IMR-90 (cell line): ENCODE measurements at regions not wholly inside any gene's neighbourhood (a gene's known extent, or its start where the extent isn't known, plus 50 kb on each side); places are given as distances from the start of the nearest gene placed in this dataset.

Source experiments
- ATAC-seq: fragments of 200-7000 bp; cut with Tn5 transposase; 2 replicates; pipeline ENCODE4 v1.9.1; 2020; ENCODE audit warnings: low read depth, mild to moderate bottlenecking, moderate library complexity
- BruUV-seq: library from RNA; stranded (reverse); fragments of 400-500 nt; replicated peaks from 2 replicates; lab custom pipeline; 2021; lab: Mats Ljungman, UMichigan
- CTCF ChIA-PET: fragments of 300-600 bp; formaldehyde crosslinking; extraction: SDS; loops from one replicate; lab custom pipeline; 2021; ENCODE audit warnings: antibody characterized with exemption; lab: Yijun Ruan, JAX
- POLR2A ChIA-PET: fragments of 300-600 bp; sonication (Branson Sonifier 250); formaldehyde crosslinking; loops from one replicate; lab custom pipeline; 2022; ENCODE audit warnings: antibody characterized with exemption; ENCODE audit not compliant: unreplicated experiment; lab: Charles Lee
- DNase-seq: peaks from one replicate; pipeline ENCODE4 v3.0.0; 2013
- H2AFZ ChIP-seq: replicated peaks from 2 replicates; pipeline ENCODE3; 2013; ENCODE audit warnings: low read length, mild to moderate bottlenecking; ENCODE audit not compliant: poor library complexity
- H2AK5ac ChIP-seq: 2 replicates; pipeline ENCODE4 v1.6.1; 2013; ENCODE audit warnings: low read depth, low read length, inconsistent platforms
- H2AK9ac ChIP-seq: replicated peaks from 2 replicates; pipeline ENCODE3; 2013; ENCODE audit warnings: mild to moderate bottlenecking, low read depth, low read length, moderate library complexity; ENCODE audit not compliant: poor library complexity
- H2BK120ac ChIP-seq: 2 replicates; pipeline ENCODE4 v1.6.1; 2013; ENCODE audit warnings: low read depth, low read length, inconsistent platforms
- H2BK15ac ChIP-seq: 3 replicates; pipeline ENCODE4 v1.6.1; 2013; ENCODE audit warnings: low read depth, low read length, inconsistent platforms
- H2BK20ac ChIP-seq: 2 replicates; pipeline ENCODE4 v1.6.1; 2013; ENCODE audit warnings: low read depth, mild to moderate bottlenecking, inconsistent platforms, low read length, moderate library complexity
- H2BK5ac ChIP-seq: 2 replicates; pipeline ENCODE4 v1.6.1; 2013; ENCODE audit warnings: mild to moderate bottlenecking, low read depth, low read length, inconsistent platforms; ENCODE audit not compliant: poor library complexity, severe bottlenecking
- H3K14ac ChIP-seq: replicated peaks from 2 replicates; pipeline ENCODE4 v1.6.1; 2013; ENCODE audit warnings: low read depth, low read length, inconsistent platforms
- H3K18ac ChIP-seq: 2 replicates; pipeline ENCODE4 v1.6.1; 2013; ENCODE audit warnings: low read depth, low read length, control low read depth
- H3K23ac ChIP-seq: 2 replicates; pipeline ENCODE4 v1.6.1; 2013; ENCODE audit warnings: low read depth, low read length, inconsistent platforms
- H3K27ac ChIP-seq: 2 replicates; pipeline ENCODE4 v1.5.1; 2013; ENCODE audit warnings: mild to moderate bottlenecking, control low read depth, low read length; ENCODE audit not compliant: insufficient read depth
- H3K27me3 ChIP-seq: 2 replicates; pipeline ENCODE4 v1.6.1; 2013; ENCODE audit warnings: low read length; ENCODE audit not compliant: control insufficient read depth, insufficient read depth
- H3K36me3 ChIP-seq: 2 replicates; pipeline ENCODE4 v1.6.1; 2013; ENCODE audit warnings: low read length, mixed read lengths; ENCODE audit not compliant: control insufficient read depth, insufficient read depth
- H3K4ac ChIP-seq: 2 replicates; pipeline ENCODE4 v1.6.1; 2013; ENCODE audit warnings: low read depth, low read length, inconsistent platforms
- H3K4me1 ChIP-seq: 2 replicates; pipeline ENCODE4 v1.6.1; 2013; ENCODE audit warnings: low read length, mixed read lengths; ENCODE audit not compliant: control insufficient read depth, insufficient read depth
- H3K4me2 ChIP-seq: 2 replicates; pipeline ENCODE4 v1.6.1; 2013; ENCODE audit warnings: low read depth, mild to moderate bottlenecking, control low read depth, low read length, moderate library complexity
- H3K4me3 ChIP-seq: 2 replicates; pipeline ENCODE4 v1.5.1; 2013; ENCODE audit warnings: low read depth, mild to moderate bottlenecking, control low read depth, low read length, moderate library complexity; ENCODE audit not compliant: insufficient read depth
- H3K56ac ChIP-seq: 2 replicates; pipeline ENCODE4 v1.6.1; 2013; ENCODE audit warnings: low read length, inconsistent platforms; ENCODE audit not compliant: insufficient read depth; ENCODE audit errors: extremely low read depth
- H3K79me1 ChIP-seq, 2 experiments: 2 replicates each; pipeline ENCODE4 v1.6.1; 2013; ENCODE audit warnings: low read length in 2 of 2, inconsistent platforms in 1 of 2, low read depth in 1 of 2
- H3K9ac ChIP-seq: 2 replicates; pipeline ENCODE4 v1.6.1; 2013; ENCODE audit warnings: low read depth, low read length, control low read depth
- H3K9me1 ChIP-seq: 2 replicates; pipeline ENCODE4 v1.6.1; 2013; ENCODE audit warnings: low read length, inconsistent platforms; ENCODE audit not compliant: insufficient read depth
- H3K9me3 ChIP-seq: 2 replicates; pipeline ENCODE4 v1.6.1; 2013; ENCODE audit warnings: low read length; ENCODE audit not compliant: control insufficient read depth, insufficient read depth
- H4K20me1 ChIP-seq: 2 replicates; pipeline ENCODE4 v1.6.1; 2013; ENCODE audit warnings: low read length, inconsistent platforms; ENCODE audit not compliant: insufficient read depth
- H4K5ac ChIP-seq: 2 replicates; pipeline ENCODE4 v1.6.1; 2013; ENCODE audit warnings: mild to moderate bottlenecking, low read depth, low read length, control low read depth
- H4K8ac ChIP-seq, 2 experiments: 2 replicates each; pipeline ENCODE4 v1.6.1; 2013; ENCODE audit warnings: low read depth in 2 of 2, low read length in 2 of 2, control low read depth in 1 of 2, inconsistent platforms in 1 of 2
- H4K91ac ChIP-seq: 2 replicates; pipeline ENCODE4 v1.6.1; 2013; ENCODE audit warnings: low read depth, low read length, inconsistent platforms; ENCODE audit not compliant: insufficient read depth
- BHLHE40 ChIP-seq: fragments of 150-350 bp; IDR thresholded peaks from 2 replicates; pipeline ENCODE4 v1.6.1; 2016; ENCODE audit warnings: mild to moderate bottlenecking, low read depth, low read length
- CEBPB ChIP-seq: IDR thresholded peaks from 2 replicates; pipeline ENCODE4 v1.6.1; 2012; ENCODE audit warnings: low read depth, low read length, improper control_type of control experiment
- MAZ ChIP-seq: IDR thresholded peaks from 2 replicates; pipeline ENCODE4 v1.6.1; 2012; ENCODE audit warnings: low read depth, mild to moderate bottlenecking, low read length, improper control_type of control experiment, moderate library complexity, borderline replicate concordance
- MXI1 ChIP-seq: IDR thresholded peaks from 2 replicates; pipeline ENCODE4 v1.6.1; 2012; ENCODE audit warnings: low read depth, mild to moderate bottlenecking, low read length, moderate library complexity, borderline replicate concordance
- NFE2L2 ChIP-seq: fragments of 150-350 bp; IDR thresholded peaks from 2 replicates; pipeline ENCODE4 v1.6.1; 2016; ENCODE audit warnings: low read depth, mild to moderate bottlenecking, low read length
- POLR2A ChIP-seq: IDR thresholded peaks from 2 replicates; pipeline ENCODE4 v1.6.1; 2012; ENCODE audit warnings: mild to moderate bottlenecking, low read depth, low read length
- RAD21 ChIP-seq: IDR thresholded peaks from 2 replicates; pipeline ENCODE4 v1.6.1; 2012; ENCODE audit warnings: low read length, improper control_type of control experiment
- RCOR1 ChIP-seq: IDR thresholded peaks from 2 replicates; pipeline ENCODE4 v1.6.1; 2012; ENCODE audit warnings: mild to moderate bottlenecking, low read length, improper control_type of control experiment; ENCODE audit not compliant: insufficient replicate concordance
- RFX5 ChIP-seq: IDR thresholded peaks from 2 replicates; pipeline ENCODE4 v1.8.0; 2012; ENCODE audit warnings: low read depth, mild to moderate bottlenecking, low read length, moderate library complexity
- SMC3 ChIP-seq: fragments of 150-350 bp; IDR thresholded peaks from 2 replicates; pipeline ENCODE4 v1.6.1; 2016; ENCODE audit warnings: low read depth, mild to moderate bottlenecking, antibody characterized with exemption, low read length, moderate library complexity
- WGBS, 2 experiments: methylation state at CpG; one replicate each; pipeline versions ENCODE4 v1.1.5 to v1.1.7; 2013; ENCODE audit warnings: missing lambda C conversion rate in 2 of 2; ENCODE audit not compliant: insufficient read length in 1 of 2; ENCODE audit errors: extremely low coverage in 2 of 2; 5-methylcytosine and 5-hydroxymethylcytosine counted together
- dilution Hi-C: fragments of 300-500 bp; cut with HindIII; formaldehyde crosslinking; loops from one replicate; pipeline ENCODE4 v1.14.3; 2018; ENCODE audit warnings: low sequenced_read_pairs; ENCODE audit not compliant: unreplicated experiment
- in situ Hi-C: fragments of 300-500 bp; cut with MboI; formaldehyde crosslinking; loops from 3 replicates; pipeline ENCODE4 v1.14.3; 2019; ENCODE audit warnings: low sequenced_read_pairs, inconsistent platforms, mixed read lengths
- intact Hi-C: fragments of 100-400 bp; cut with micrococcal nuclease; formaldehyde crosslinking; loops from 2 replicates; pipeline ENCODE4 v1.10.0; 2022
- TF ChIP-seq, protein P1 (sequence below): fragments of 150-350 bp; IDR thresholded peaks from 2 replicates; pipeline ENCODE4 v1.6.1; 2016; ENCODE audit warnings: low read depth, mild to moderate bottlenecking, low read length, moderate library complexity, borderline replicate concordance
- TF ChIP-seq, protein P2 (sequence below): fragments of 150-350 bp; IDR thresholded peaks from 2 replicates; pipeline ENCODE4 v1.6.1; 2017; ENCODE audit warnings: mild to moderate bottlenecking, antibody characterized with exemption, low read length, low read depth
- TF ChIP-seq, protein P3 (sequence below): conservative IDR thresholded peaks from 2 replicates; pipeline ENCODE4 v1.5.1; 2012; ENCODE audit warnings: mild to moderate bottlenecking, low read depth, low read length, improper control_type of control experiment

DNA sequence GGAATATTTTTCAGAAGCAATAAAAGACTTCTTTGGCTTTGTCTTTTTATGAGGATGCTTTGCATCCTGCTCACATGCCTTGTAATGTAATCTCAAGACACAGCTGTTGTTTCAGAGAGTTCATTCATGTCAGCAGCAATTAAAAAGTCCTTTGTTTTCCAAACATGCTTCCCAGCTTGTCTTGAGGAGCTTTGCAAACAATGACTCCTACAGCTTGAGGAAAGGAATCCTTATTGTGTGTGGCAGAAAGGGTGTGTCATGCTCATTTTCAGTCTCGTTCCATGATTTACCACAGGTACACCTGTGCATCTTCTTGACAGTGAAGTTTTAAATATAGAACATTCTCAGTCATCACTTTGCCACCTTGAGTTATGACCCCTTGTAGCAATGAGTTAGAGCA is 139.2 kb upstream of the AADAT start:
- Histone ChIP-seq H3K23ac (no peak overlapping the region), H3K27me3 (no peaks in the 10 kb centered on the region), H2BK20ac (no peak overlapping the region), H3K14ac (no peak overlapping the region), H3K56ac (no peak overlapping the region), H4K8ac (no peak overlapping the region), H3K4ac (no peak overlapping the region), H3K18ac (no peak overlapping the region), H3K79me1 (no peaks in the 10 kb centered on the region), H4K91ac (no peak overlapping the region), H3K9me3 (0 out of 2 replicates have a peak, but pooled peaks cover 5% of the 10 kb centered on the region), H3K27ac (no peak overlapping the region), H2AFZ (no peak overlapping the region), H3K36me3 (no peaks in the 10 kb centered on the region), H3K9ac (no peak overlapping the region), H3K9me1 (no peaks in the 10 kb centered on the region), H2AK5ac (no peak overlapping the region), H2BK15ac (no peak overlapping the region), H4K20me1 (no peaks in the 10 kb centered on the region), H4K5ac (no peak overlapping the region), H3K4me1 (no peaks in the 10 kb centered on the region), H2BK5ac (no peak overlapping the region), H2AK9ac (no peak overlapping the region), H2BK120ac (no peak overlapping the region), H3K4me2 (no peak overlapping the region), H3K4me3 (no peak overlapping the region)
- TF ChIP-seq MAZ, result no peak
- TF ChIP-seq POLR2A, result no peak
- no peak for TF ChIP-seq RAD21
- no peak for TF ChIP-seq SMC3
- TF ChIP-seq RCOR1, result no peak
- TF ChIP-seq BHLHE40, result no peak
- TF ChIP-seq RFX5, result no peak
- no peak for TF ChIP-seq CEBPB
- TF ChIP-seq NFE2L2, result no peak
- TF ChIP-seq, protein P1, sequence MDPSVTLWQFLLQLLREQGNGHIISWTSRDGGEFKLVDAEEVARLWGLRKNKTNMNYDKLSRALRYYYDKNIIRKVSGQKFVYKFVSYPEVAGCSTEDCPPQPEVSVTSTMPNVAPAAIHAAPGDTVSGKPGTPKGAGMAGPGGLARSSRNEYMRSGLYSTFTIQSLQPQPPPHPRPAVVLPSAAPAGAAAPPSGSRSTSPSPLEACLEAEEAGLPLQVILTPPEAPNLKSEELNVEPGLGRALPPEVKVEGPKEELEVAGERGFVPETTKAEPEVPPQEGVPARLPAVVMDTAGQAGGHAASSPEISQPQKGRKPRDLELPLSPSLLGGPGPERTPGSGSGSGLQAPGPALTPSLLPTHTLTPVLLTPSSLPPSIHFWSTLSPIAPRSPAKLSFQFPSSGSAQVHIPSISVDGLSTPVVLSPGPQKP, result no peak
- TF ChIP-seq, protein P2, sequence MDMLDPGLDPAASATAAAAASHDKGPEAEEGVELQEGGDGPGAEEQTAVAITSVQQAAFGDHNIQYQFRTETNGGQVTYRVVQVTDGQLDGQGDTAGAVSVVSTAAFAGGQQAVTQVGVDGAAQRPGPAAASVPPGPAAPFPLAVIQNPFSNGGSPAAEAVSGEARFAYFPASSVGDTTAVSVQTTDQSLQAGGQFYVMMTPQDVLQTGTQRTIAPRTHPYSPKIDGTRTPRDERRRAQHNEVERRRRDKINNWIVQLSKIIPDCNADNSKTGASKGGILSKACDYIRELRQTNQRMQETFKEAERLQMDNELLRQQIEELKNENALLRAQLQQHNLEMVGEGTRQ, result no peak
- TF ChIP-seq, protein P3, sequence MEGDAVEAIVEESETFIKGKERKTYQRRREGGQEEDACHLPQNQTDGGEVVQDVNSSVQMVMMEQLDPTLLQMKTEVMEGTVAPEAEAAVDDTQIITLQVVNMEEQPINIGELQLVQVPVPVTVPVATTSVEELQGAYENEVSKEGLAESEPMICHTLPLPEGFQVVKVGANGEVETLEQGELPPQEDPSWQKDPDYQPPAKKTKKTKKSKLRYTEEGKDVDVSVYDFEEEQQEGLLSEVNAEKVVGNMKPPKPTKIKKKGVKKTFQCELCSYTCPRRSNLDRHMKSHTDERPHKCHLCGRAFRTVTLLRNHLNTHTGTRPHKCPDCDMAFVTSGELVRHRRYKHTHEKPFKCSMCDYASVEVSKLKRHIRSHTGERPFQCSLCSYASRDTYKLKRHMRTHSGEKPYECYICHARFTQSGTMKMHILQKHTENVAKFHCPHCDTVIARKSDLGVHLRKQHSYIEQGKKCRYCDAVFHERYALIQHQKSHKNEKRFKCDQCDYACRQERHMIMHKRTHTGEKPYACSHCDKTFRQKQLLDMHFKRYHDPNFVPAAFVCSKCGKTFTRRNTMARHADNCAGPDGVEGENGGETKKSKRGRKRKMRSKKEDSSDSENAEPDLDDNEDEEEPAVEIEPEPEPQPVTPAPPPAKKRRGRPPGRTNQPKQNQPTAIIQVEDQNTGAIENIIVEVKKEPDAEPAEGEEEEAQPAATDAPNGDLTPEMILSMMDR, result no peak
- TF ChIP-seq MXI1, result no peak
- ATAC-seq (no peak), DNase-seq (no peak)
- no CpG with 5 or more reads among the region's 1 CpG for WGBS, 2 experiments
- in situ Hi-C loops (no loop called here), intact Hi-C loops (no loop called here), dilution Hi-C loops (no loop called here)
- POLR2A ChIA-PET, result no interaction called here
- no TSS peak for BruUV-seq
- CTCF ChIA-PET, result no interaction called here
